Aorta (tissue), 5 donors: ENCODE measurements at regions not wholly inside any gene's neighbourhood (a gene's known extent, or its start where the extent isn't known, plus 50 kb on each side); places are given as distances from the start of the nearest gene placed in this dataset.
"Not testable (repeated sequence)": the region's sequence is repeated elsewhere in the genome, so short reads cannot be mapped to it uniquely, and the experiment has no call there.

Experiments used
- ATAC-seq: fragments of 200-7000 bp; cut with Tn5 transposase; one replicate; pipeline ENCODE4 v1.9.1; 2022; ENCODE audit warnings: moderate library complexity; ENCODE audit not compliant: low FRiP score
- DNase-seq, 2 donors: peaks; one replicate each; pipeline ENCODE4 v3.0.0-alpha.2; 2020
- H3K27ac ChIP-seq, 2 donors: one replicate each; pipeline ENCODE4 v1.5.1; 2013; ENCODE audit warnings: low read length in 2 of 2, mild to moderate bottlenecking in 2 of 2, moderate library complexity in 2 of 2, control low read depth in 1 of 2, inconsistent platforms in 1 of 2, low read depth in 1 of 2
- H3K27me3 ChIP-seq, 2 donors: one replicate each; pipeline ENCODE4 v1.6.1; 2013; ENCODE audit warnings: control low read depth in 1 of 2, low read length in 1 of 2, mild to moderate bottlenecking in 1 of 2, moderate library complexity in 1 of 2; ENCODE audit not compliant: insufficient read depth in 2 of 2, control insufficient read depth in 1 of 2
- H3K36me3 ChIP-seq, 2 donors: one replicate each; pipeline ENCODE4 v1.6.1; 2013; ENCODE audit warnings: control low read depth in 1 of 2, low read length in 1 of 2, mild to moderate bottlenecking in 1 of 2; ENCODE audit not compliant: insufficient read depth in 2 of 2, control insufficient read depth in 1 of 2
- H3K4me1 ChIP-seq, 2 donors: one replicate each; pipeline ENCODE4 v1.6.1; 2013; ENCODE audit warnings: low read length in 2 of 2, control low read depth in 1 of 2, mild to moderate bottlenecking in 1 of 2, moderate library complexity in 1 of 2; ENCODE audit not compliant: insufficient read depth in 2 of 2, control insufficient read depth in 1 of 2
- H3K4me3 ChIP-seq, 2 donors: one replicate each; pipeline ENCODE4 v1.5.1; 2013; ENCODE audit warnings: low read length in 2 of 2, control low read depth in 1 of 2, mild to moderate bottlenecking in 1 of 2
- H3K9me3 ChIP-seq: one replicate; pipeline ENCODE4 v1.6.1; 2013; ENCODE audit warnings: mild to moderate bottlenecking, low read length; ENCODE audit not compliant: control insufficient read depth
- WGBS, 2 donors: extraction: QIAGEN DNeasy Blood & Tissue Kit; methylation state at CpG; one replicate each; pipeline ENCODE4 v1.1.7; 2013; 5-methylcytosine and 5-hydroxymethylcytosine counted together
- intact Hi-C, 2 donors: fragments of 100-400 bp; cut with DNase I; formaldehyde crosslinking; loops; one replicate each; pipeline versions ENCODE4 v1.14.2 to v1.15.0; 2022
- donor health status: healthy with polysubstance abuse.
- donor health status: Bipolar disorder and iron deficiency.
- donor health status: DM: no; HTN: no; CAD: no.
- donor health status: DM: no; HTN: no; CAD: no.
- donor health status: DM: yes; HTN: yes; CAD: no.

- ATAC-seq: not testable (repeated sequence)
- WGBS, 2 donors: 85 to 88% methylated on average over 9 of the region's 9 CpGs
These were observed 411.2 kb downstream of the RAB38 start for GRCh38 chr11:87764075-87764474.

GRCh38 chr11:87754685-87755084 is 420.6 kb downstream of the RAB38 start:
- no peak overlapping the region for H3K4me3 ChIP-seq
- H3K9me3 ChIP-seq: peaks cover 1% of the 10 kb centered on the region
- 86 to 90% methylated on average over 1 of the region's 1 CpG for WGBS, 2 donors
- no peaks in the 10 kb centered on the region for H3K36me3 ChIP-seq
- H3K4me1 ChIP-seq: no peaks in the 10 kb centered on the region
- no peak overlapping the region for H3K27ac ChIP-seq
- H3K27me3 ChIP-seq: no peaks in the 10 kb centered on the region
- intact Hi-C loops: no loop called here
- DNase-seq: no peak
- ATAC-seq: no peak

More at GRCh38 chr11:87764075-87764474, 411.2 kb downstream of the RAB38 start:
- H3K36me3 ChIP-seq, intact Hi-C loops, H3K27me3 ChIP-seq, H3K9me3 ChIP-seq, H3K4me1 ChIP-seq, H3K4me3 ChIP-seq, H3K27ac ChIP-seq, DNase-seq: not testable (repeated sequence)

GRCh38 chr11:87753143-87753542 is 422.1 kb downstream of the RAB38 start:
- peaks cover 1% of the 10 kb centered on the region for H3K9me3 ChIP-seq

GRCh38 chr11:87743007-87743406 is 432.2 kb downstream of the RAB38 start:
- Histone ChIP-seq H3K27ac (no peak overlapping the region), H3K4me3 (no peak overlapping the region), H3K4me1 (no peaks in the 10 kb centered on the region), H3K36me3 (no peaks in the 10 kb centered on the region), H3K27me3 (peaks cover 0 to 1% of the 10 kb centered on the region in 2 donors), H3K9me3 (no peaks in the 10 kb centered on the region)
- WGBS, 2 donors: 31 to 33% methylated on average over 2 of the region's 2 CpGs
- intact Hi-C loops: no loop called here
- DNase-seq: no peak
- ATAC-seq: no peak

More at GRCh38 chr11:87753143-87753542, 422.1 kb downstream of the RAB38 start:
- H3K4me1 ChIP-seq: no peaks in the 10 kb centered on the region
- H3K27ac ChIP-seq: no peak overlapping the region
- no peaks in the 10 kb centered on the region for H3K27me3 ChIP-seq
- 80 to 86% methylated on average over 2 of the region's 2 CpGs for WGBS, 2 donors
- no peak for DNase-seq
- no peak overlapping the region for H3K4me3 ChIP-seq
- intact Hi-C loops: no loop called here
- no peak for ATAC-seq
- H3K36me3 ChIP-seq: no peaks in the 10 kb centered on the region

GRCh38 chr11:87740968-87741367 is 434.3 kb downstream of the RAB38 start:
- Histone ChIP-seq H3K4me1 (no peaks in the 10 kb centered on the region), H3K27ac (no peak overlapping the region), H3K36me3 (no peaks in the 10 kb centered on the region), H3K27me3 (no peaks in the 10 kb centered on the region), H3K4me3 (no peak overlapping the region), H3K9me3 (no peaks in the 10 kb centered on the region)
- 80 to 81% methylated on average over 3 of the region's 3 CpGs for WGBS, 2 donors
- no peak for ATAC-seq
- DNase-seq: no peak
- intact Hi-C loops: no loop called here

- no peak overlapping the region for H3K4me3 ChIP-seq
- H3K27me3 ChIP-seq: no peaks in the 10 kb centered on the region
- H3K9me3 ChIP-seq: no peaks in the 10 kb centered on the region
- intact Hi-C loops: no loop called here
- H3K4me1 ChIP-seq: no peaks in the 10 kb centered on the region
- WGBS, 2 donors: 50 to 54% methylated on average over 2 of the region's 2 CpGs
- H3K36me3 ChIP-seq: no peaks in the 10 kb centered on the region
- H3K27ac ChIP-seq: no peak overlapping the region
- ATAC-seq: no peak
- no peak for DNase-seq
These were observed 434.8 kb downstream of the RAB38 start for GRCh38 chr11:87740451-87740850.

GRCh38 chr11:87739766-87740165 is 435.5 kb downstream of the RAB38 start:
- no peaks in the 10 kb centered on the region for H3K4me1 ChIP-seq
- no peaks in the 10 kb centered on the region for H3K27me3 ChIP-seq
- 0 to 8% methylated on average over 1 of the region's 1 CpG for WGBS, 2 donors
- H3K4me3 ChIP-seq: no peak overlapping the region
- H3K27ac ChIP-seq: no peak overlapping the region
- H3K36me3 ChIP-seq: no peaks in the 10 kb centered on the region
- H3K9me3 ChIP-seq: no peaks in the 10 kb centered on the region
- intact Hi-C loops: no loop called here
- DNase-seq (no peak), ATAC-seq (no peak)

GRCh38 chr11:87739261-87739660 is 436.0 kb downstream of the RAB38 start:
- intact Hi-C loops: no loop called here
- Histone ChIP-seq H3K36me3 (no peaks in the 10 kb centered on the region), H3K4me3 (no peak overlapping the region), H3K27ac (no peak overlapping the region), H3K4me1 (no peaks in the 10 kb centered on the region), H3K9me3 (no peaks in the 10 kb centered on the region), H3K27me3 (no peaks in the 10 kb centered on the region)
- no peak for ATAC-seq
- DNase-seq: no peak
- 34 to 36% methylated on average over 2 of the region's 2 CpGs for WGBS, 2 donors

- H3K27ac ChIP-seq: no peak overlapping the region
- DNase-seq (no peak), ATAC-seq (no peak)
- no peaks in the 10 kb centered on the region for H3K36me3 ChIP-seq
- 86 to 92% methylated on average over 1 of the region's 1 CpG for WGBS, 2 donors
- intact Hi-C loops: no loop called here
- H3K9me3 ChIP-seq: no peaks in the 10 kb centered on the region
- H3K27me3 ChIP-seq: no peaks in the 10 kb centered on the region
- H3K4me3 ChIP-seq: no peak overlapping the region
- no peaks in the 10 kb centered on the region for H3K4me1 ChIP-seq
These were observed 438.3 kb downstream of the RAB38 start for GRCh38 chr11:87736928-87737327.
